ENCODE measurements at regions not wholly inside any gene's neighbourhood (a gene's known extent, or its start where the extent isn't known, plus 50 kb on each side); places are given as distances from the start of the nearest gene placed in this dataset.

DNA sequence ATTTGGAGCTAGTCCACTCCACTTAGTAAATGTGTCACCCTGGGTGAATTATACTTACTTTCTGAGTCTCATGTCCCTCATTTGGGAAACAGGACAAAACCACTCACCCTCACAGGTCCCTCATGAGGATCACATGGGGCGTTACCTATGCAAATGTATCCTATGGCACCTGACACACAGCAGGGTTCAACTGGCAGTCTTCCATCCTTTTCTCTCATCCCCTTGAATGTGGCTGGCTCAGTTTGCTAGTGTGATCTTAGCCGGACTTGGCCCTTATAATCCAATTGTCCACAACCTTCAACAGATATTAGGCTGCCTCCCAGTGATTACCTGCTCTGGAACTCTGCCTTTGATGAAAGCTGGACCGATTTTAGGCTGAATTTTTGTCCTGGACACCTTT lies 308.8 kb downstream of the MAP2K6 start:
- DNase-seq: no peak

DNA sequence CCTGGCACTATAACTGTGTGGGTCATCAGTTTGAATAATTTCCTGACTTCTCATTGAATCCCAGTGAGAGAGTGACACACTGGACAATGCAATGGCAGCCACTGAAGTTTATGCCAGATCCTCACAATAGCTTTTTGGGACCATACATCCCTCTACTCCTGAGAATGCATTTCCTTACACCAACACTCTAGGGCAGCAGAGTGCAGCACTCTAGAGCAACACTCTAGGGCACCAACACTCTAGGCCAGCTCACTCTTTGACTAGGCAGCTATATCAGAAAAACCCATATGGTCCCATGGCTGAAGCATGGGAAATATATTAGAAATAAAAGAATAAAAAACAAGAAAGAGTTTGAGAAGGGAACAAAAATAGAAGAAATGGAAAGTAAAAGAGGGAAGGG lies 309.2 kb downstream of the MAP2K6 start:
- DNase-seq: no peak

GRCh38 chr17:69724238-69724637 lies 309.7 kb downstream of the MAP2K6 start:
- DNase-seq: no peak

DNA sequence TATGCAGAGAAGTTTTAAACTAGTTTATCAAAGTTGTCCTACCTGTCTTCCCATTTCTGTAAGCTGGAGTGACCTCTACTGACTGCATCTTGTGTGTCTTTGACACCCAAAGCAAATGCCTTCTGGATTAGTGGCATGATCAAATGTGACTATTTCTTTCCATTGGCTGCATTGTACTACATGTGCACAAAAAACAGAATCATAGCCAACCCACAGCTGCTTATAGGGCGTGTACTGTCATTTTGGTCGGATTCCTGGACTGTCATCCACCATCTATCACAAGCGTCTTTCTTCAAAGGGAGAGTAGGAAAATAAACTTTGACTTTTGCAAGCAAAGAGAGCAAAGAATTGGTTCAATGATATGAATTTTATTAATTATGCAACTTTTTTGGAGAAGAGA lies 310.6 kb downstream of the MAP2K6 start:
- DNase-seq: no peak

- DNase-seq: no peak
Observed at GRCh38 chr17:69728816-69729215, 314.3 kb downstream of the MAP2K6 start.

GRCh38 chr17:69729944-69730343 lies 315.4 kb downstream of the MAP2K6 start:
- no peak for DNase-seq

- DNase-seq: no peak
Observed at GRCh38 chr17:69732272-69732918, 317.9 kb downstream of the MAP2K6 start.

- no peak for DNase-seq
Observed at GRCh38 chr17:69733171-69734012, 318.9 kb downstream of the MAP2K6 start.

DNA sequence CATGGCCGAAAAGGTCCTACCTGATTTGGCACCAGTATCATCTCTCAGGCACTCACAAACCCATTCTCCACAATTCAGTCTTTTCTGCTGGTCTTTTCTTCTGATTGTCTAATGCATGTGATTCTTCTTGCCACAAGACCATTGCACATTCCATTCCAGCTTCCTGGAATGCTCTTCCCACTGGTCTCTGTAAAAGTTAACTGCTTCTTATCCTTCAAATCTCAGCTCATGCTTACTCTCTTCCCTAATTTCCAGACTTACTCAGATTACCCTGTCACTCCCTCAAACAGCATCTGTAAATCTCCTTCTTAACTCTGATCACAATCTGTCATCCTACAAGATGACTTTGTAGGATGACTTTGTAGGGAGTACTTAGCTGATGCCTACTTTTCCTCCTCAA lies 320.2 kb downstream of the MAP2K6 start:
- no peak for DNase-seq

- DNase-seq: no peak
Observed at GRCh38 chr17:69735285-69735684, 320.8 kb downstream of the MAP2K6 start.

DNA sequence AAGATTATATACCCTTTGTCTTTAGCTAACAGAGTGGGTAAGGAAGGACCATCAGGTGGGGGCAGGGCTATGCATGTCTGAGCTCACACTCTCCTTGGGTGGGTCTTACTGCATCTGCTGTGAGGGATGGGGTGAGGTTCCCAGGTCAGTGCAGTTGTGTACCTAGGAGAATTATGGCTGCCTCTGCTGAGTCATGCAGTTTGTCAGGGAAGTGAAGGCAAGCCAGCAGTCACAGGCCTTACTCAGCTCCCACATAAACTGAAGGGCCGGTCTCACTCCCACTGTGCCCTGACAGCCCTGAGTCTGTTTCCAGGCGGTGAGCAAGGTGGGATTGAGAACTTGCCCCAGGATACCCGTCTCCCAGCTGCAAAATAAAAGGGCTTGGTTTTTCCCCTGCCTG lies 328.6 kb downstream of the MAP2K6 start:
- DNase-seq: no peak

- DNase-seq: no peak
Observed at GRCh38 chr17:69744512-69745070, 330.1 kb downstream of the MAP2K6 start.

GRCh38 chr17:69749911-69750310 lies 325.1 kb upstream of the KCNJ16 start:
- no peak for DNase-seq

GRCh38 chr17:69757688-69758430 lies 317.2 kb upstream of the KCNJ16 start:
- no peak for DNase-seq

- DNase-seq: no peak
Observed at GRCh38 chr17:69760562-69760961, 314.5 kb upstream of the KCNJ16 start.

DNA sequence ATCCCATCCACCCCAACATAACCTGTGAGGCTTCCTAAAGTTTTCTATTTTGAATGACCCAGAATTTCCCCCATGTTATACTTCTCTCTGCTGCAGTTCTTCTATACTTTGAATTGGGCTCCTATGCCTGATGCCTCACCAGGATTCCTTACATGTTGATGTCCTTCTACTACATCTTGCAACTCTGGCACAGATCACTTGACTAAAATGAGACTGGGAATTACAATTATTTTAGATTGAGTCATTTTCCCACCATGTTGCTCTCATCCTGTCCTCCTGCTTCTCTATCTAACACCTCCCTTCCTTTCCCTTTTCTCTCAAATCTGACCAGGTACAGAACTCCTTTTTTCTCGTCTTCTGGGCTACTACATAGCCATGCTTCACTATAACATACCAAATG lies 314.0 kb upstream of the KCNJ16 start:
- DNase-seq: no peak

DNA sequence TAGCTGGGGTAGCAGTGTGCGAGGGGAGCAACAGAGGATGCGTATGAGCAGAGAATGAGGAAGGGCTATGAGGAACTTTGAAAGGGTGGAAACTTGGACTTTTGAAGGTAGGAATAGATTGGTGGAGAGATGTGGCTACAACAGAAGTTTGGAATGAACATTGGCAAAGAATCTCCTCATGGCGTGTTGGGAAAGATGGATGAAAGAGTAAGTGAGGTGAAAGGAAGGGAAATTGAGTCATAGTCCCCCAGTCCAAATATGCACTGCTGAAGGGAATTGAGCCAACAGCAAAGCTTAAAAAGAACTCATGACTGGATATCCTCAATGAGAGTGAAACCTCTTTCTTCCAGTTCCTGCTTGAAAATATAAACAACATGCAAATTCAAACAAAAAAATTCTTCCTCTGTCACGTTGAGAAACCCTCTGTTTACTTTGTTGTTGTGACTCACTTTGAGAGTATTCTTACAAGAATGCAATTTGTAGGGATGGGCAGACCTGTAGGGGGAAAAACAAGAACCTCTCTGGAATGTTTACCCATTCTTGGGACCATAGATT lies 313.2 kb upstream of the KCNJ16 start:
- DNase-seq: no peak

- DNase-seq: no peak
Observed at GRCh38 chr17:69762359-69762758, 312.7 kb upstream of the KCNJ16 start.

DNA sequence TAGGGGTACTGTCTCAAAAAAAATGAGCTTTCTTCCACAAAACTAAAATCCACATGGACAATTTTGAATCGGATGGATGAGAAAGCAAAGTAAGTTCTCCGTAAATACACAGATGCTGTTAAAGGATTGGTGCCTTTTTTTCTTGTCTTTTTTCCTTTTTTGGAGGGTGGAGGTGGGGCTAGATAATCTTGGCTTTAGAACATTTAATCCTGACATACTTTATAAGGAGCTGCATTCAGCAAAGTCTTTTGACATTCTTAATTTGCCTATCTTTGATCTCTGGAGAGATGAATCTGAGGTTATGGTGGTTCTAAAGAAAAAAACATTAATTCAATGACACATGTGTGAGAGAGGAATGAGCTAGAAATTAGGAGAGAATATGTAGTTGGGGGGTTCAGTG lies 312.3 kb upstream of the KCNJ16 start:
- DNase-seq: no peak

GRCh38 chr17:69763503-69763902 lies 311.5 kb upstream of the KCNJ16 start:
- DNase-seq: no peak

DNA sequence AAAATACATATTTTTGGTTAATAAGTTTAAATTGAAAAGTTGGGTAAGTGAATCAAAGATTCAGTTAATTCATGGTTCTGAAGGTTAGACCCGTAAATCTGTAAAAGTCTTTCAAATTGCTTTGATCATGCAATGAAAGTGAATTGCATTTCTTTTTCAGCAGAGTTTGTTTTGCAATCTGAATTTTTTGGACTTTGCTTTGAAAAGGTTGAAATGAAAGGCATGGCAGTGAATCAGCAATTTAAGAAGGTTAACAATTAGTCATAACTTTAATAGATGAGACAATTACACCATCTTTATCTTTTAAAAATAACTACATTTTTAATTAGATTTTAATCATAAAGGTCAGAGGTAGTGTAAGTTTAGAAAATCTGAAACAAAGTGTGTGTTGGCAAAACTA lies 310.9 kb upstream of the KCNJ16 start:
- DNase-seq: no peak

GRCh38 chr17:69769050-69769449 lies 306.0 kb upstream of the KCNJ16 start:
- no peak for DNase-seq

- DNase-seq: no peak
Observed at GRCh38 chr17:69773081-69773480, 301.9 kb upstream of the KCNJ16 start.
